ENCODE measurements at regions not wholly inside any gene's neighbourhood (a gene's known extent, or its start where the extent isn't known, plus 50 kb on each side); places are given as distances from the start of the nearest gene placed in this dataset.

DNA sequence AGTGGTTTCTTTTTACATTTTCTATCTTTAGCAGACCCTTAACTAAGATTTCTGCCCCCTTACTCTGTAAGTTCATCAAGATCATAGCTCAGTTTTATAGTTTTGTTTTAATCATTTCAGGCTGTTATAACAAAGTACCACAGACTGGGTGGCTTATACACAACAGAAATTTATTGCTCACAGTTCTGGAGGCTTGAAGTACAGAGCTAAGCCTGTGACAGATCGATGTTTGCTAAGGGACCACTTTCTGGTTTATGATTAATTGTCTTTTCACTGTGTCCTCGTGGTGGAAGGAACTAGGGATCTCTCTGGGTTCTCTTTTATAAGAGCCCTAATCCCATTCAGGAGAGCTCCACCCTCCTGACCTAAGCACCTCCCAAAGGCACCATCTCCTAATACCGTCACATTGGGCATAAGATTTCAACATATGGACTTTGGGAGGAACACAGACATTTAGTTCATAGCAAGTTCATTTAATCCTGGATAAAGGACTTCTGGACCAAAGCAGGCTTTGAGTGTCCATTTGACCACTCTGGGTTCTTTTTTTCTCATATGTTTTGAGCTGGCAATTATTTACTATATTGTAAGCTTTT, 137.0 kb upstream of the IL15 start:
- Mint-ChIP-seq H3K4me3 (no peak overlapping the region), H3K36me3 (ENCODE audit: insufficient read depth in 2 of 2) (no peaks in the 10 kb centered on the region), H3K4me1 (ENCODE audit: low read depth) (no peaks in the 10 kb centered on the region), H3K27me3 (ENCODE audit: low read depth) (no peaks in the 10 kb centered on the region), H3K27ac (no peak overlapping the region), H3K9me3 (peaks cover 1 to 2% of the 10 kb centered on the region in 2 donors)
- no peak for DNase-seq
- no peak for ATAC-seq (replicated peaks in 1 of 2)

DNA sequence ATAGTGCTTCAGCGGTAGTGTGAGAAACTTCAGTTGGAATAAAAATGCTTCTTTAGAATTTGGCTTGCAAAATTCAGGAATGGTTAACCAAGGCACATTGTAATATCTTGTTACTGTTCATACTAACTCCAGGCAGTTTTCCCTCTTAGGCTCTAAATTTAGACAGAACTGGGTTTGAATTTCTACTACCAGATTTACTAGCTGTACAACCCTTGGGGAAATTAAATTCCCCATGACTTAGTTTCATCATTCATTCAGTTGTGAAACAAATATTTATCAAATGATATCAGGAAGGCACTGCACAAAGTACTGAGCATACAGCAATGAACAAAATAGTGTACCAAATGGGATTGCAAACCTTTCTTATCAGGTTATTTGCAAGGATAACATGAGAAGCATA, 135.0 kb upstream of the IL15 start:
- DNase-seq (no peak), ATAC-seq (replicated peaks in 1 of 2) (no peak)
- H3K27me3 Mint-ChIP-seq (ENCODE audit: low read depth): no peaks in the 10 kb centered on the region
- no peak overlapping the region for H3K27ac Mint-ChIP-seq
- no peaks in the 10 kb centered on the region for H3K36me3 Mint-ChIP-seq (ENCODE audit: insufficient read depth in 2 of 2)
- H3K9me3 Mint-ChIP-seq: peaks cover 0 to 1% of the 10 kb centered on the region in 2 donors
- H3K4me1 Mint-ChIP-seq (ENCODE audit: low read depth): no peaks in the 10 kb centered on the region
- H3K4me3 Mint-ChIP-seq: no peak overlapping the region

DNA sequence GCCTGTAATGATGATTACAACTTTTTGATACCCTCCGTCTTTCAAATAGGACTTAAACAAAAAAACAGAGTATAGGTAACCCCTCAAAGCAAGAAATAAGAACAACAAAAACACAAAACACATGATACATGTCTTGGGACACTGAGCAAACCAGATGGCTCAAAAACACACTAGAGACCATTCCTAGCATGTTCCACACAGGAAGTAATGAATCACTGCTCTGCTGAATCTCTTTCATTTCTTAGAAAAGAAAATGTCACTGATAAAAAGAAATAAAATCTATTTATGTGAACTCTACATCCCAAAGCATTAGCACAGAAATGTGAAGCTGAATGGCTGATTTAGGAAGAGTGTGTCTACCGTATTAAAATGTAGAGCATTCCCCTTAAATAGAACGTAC, 134.5 kb upstream of the IL15 start:
- no peaks in the 10 kb centered on the region for H3K27me3 Mint-ChIP-seq (ENCODE audit: low read depth)
- peaks cover 0 to 1% of the 10 kb centered on the region in 2 donors for H3K9me3 Mint-ChIP-seq
- ATAC-seq (replicated peaks in 1 of 2) (no peak), DNase-seq (no peak)
- no peak overlapping the region for H3K4me3 Mint-ChIP-seq
- H3K36me3 Mint-ChIP-seq (ENCODE audit: insufficient read depth in 2 of 2): no peaks in the 10 kb centered on the region
- no peak overlapping the region for H3K27ac Mint-ChIP-seq
- no peaks in the 10 kb centered on the region for H3K4me1 Mint-ChIP-seq (ENCODE audit: low read depth)

DNA sequence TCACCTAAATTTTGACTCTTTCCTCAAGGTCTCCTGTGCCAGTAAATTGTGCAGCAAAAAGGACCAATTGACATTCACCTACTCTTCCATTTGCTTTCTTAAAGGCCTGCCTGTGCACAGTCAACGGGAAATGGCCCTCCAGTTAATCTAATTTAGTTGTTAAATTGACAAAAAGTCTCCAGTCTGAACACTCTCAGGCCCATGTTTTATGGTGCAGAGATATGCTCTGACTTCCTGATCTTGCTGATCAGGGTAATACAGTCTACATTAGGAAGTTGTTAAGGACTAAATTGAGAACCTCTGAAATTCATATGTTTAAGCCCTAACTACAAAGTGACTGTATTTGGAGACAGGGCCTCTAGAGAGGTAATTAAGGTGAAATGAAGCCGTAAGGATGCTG, 133.6 kb upstream of the IL15 start:
- Mint-ChIP-seq H3K9me3 (peaks cover 0 to 1% of the 10 kb centered on the region in 2 donors), H3K4me1 (ENCODE audit: low read depth) (no peaks in the 10 kb centered on the region), H3K27me3 (ENCODE audit: low read depth) (no peaks in the 10 kb centered on the region)

DNA sequence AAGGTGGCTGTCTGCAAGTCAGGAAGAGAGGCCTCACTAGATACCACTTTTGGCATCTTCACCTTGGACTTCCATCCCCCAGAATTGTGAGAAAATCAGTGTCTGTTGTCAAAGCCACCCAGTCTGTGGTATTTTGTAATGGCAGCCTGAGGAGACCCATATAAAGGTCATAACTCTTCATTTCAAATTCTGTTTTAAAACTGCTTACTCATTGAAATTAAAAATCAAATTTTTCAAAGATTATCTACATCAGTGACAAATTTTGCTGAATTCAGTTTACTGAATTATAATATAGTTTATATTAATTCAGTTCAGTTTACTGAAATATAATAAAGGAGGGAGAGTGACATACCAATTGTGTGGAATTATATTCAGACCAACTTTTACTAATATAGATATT, 133.1 kb upstream of the IL15 start:
- no peaks in the 10 kb centered on the region for H3K27me3 Mint-ChIP-seq (ENCODE audit: low read depth)
- no peaks in the 10 kb centered on the region for H3K4me1 Mint-ChIP-seq (ENCODE audit: low read depth)
- H3K4me3 Mint-ChIP-seq: no peak overlapping the region
- H3K27ac Mint-ChIP-seq: no peak overlapping the region
- ATAC-seq (replicated peaks in 1 of 2) (no peak), DNase-seq (no peak)
- H3K36me3 Mint-ChIP-seq (ENCODE audit: insufficient read depth in 2 of 2): no peaks in the 10 kb centered on the region
- peaks cover 0 to 3% of the 10 kb centered on the region in 2 donors for H3K9me3 Mint-ChIP-seq

More for the DNA sequence above, 133.6 kb upstream of the IL15 start:
- Mint-ChIP-seq H3K27ac (no peak overlapping the region), H3K36me3 (ENCODE audit: insufficient read depth in 2 of 2) (no peaks in the 10 kb centered on the region), H3K4me3 (no peak overlapping the region)
- DNase-seq (no peak), ATAC-seq (replicated peaks in 1 of 2) (no peak)

DNA sequence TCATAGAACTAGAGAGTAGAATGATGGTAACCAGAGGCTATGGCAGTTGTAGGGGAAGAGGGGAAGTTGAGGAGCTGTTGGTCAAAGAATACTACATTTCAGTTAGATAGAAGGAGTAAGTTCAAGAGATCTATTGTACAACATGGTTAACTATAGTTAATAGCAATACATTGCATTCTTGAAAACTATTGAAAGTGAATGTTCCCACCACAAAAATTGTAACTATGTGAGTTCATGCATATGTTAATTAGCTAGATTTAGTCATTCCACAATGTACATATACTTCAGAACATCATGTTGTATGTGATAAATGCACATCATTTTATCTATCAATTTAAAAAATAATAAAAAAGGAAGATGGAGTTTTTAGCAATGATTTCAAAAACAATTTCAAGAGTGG, 125.3 kb upstream of the IL15 start:
- H3K4me1 Mint-ChIP-seq (ENCODE audit: low read depth): no peaks in the 10 kb centered on the region
- no peak overlapping the region for H3K4me3 Mint-ChIP-seq
- H3K36me3 Mint-ChIP-seq (ENCODE audit: insufficient read depth in 2 of 2): no peaks in the 10 kb centered on the region
- H3K9me3 Mint-ChIP-seq: peaks cover 5 to 6% of the 10 kb centered on the region in 2 donors
- DNase-seq (no peak), ATAC-seq (replicated peaks in 1 of 2) (no peak)
- no peak overlapping the region for H3K27ac Mint-ChIP-seq
- no peaks in the 10 kb centered on the region for H3K27me3 Mint-ChIP-seq (ENCODE audit: low read depth)

DNA sequence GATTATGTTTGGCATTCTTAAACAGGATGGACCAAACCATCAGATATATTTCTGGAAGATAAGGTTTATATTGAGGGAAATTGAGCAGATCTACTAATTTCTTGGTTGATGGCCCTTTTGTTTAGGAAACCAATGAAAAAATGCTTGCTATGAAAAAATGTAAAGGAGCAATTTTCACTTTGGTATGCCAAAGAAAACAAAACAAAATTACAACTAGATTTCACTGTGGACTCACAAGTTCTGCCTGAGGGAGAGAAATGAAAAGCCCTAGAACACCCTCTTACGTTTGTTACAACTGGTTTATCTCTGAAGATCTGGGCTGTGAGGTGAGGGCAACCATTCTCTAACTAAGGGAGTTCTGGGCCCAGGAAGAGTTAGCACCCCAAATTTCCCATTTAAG, 122.5 kb upstream of the IL15 start:
- no peak for DNase-seq
- Mint-ChIP-seq H3K27me3 (ENCODE audit: low read depth) (no peaks in the 10 kb centered on the region), H3K9me3 (peaks cover 3% of the 10 kb centered on the region in 2 donors), H3K36me3 (ENCODE audit: insufficient read depth in 2 of 2) (no peaks in the 10 kb centered on the region), H3K4me3 (no peak overlapping the region), H3K27ac (no peak overlapping the region), H3K4me1 (ENCODE audit: low read depth) (no peaks in the 10 kb centered on the region)
- ATAC-seq (replicated peaks in 1 of 2): no peak

DNA sequence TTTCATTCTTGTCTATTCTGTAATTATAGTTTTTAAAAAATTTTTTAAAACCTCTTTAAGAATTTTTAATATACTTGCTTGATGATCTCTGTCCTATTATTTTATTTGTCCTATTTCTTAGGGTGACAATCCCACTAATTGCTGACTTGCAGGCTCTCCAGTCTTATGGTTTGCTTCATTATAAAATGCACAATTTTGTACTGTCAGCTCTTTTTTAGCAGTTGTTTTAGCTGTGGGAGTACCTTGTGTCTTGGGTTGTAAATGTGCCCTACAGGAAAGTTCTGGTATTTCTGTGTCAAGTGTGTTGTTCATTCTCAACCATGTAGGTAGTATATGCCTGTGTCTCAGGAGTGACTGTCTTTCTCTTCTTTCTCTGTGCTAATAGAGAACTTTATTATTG, 118.2 kb upstream of the IL15 start:
- DNase-seq (no peak), ATAC-seq (replicated peaks in 1 of 2) (no peak)
- H3K36me3 Mint-ChIP-seq (ENCODE audit: insufficient read depth in 2 of 2): no peaks in the 10 kb centered on the region
- H3K9me3 Mint-ChIP-seq: no peaks in the 10 kb centered on the region
- H3K27ac Mint-ChIP-seq: no peak overlapping the region
- H3K27me3 Mint-ChIP-seq (ENCODE audit: low read depth): no peaks in the 10 kb centered on the region
- H3K4me3 Mint-ChIP-seq: no peak overlapping the region
- H3K4me1 Mint-ChIP-seq (ENCODE audit: low read depth): no peaks in the 10 kb centered on the region

DNA sequence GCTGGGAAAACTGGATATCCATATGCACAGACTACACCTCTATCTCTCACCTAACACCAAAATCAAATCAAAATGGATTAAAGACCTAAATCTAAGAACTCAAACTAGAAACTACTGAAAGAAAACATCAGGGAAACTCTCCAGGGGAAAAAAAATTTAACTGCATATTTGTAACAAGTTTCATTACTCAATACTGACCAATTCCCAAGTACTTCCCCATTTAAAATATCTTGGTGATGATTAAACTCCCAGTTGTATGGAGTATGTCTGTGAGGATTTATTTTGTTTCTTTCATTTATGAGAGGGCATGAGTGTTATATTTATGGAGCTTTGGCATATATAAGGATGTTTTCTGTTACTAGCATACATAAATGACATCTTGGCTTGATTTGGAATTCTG, 112.3 kb upstream of the IL15 start:
- no peaks in the 10 kb centered on the region for H3K36me3 Mint-ChIP-seq (ENCODE audit: insufficient read depth in 2 of 2)
- no peak overlapping the region for H3K4me3 Mint-ChIP-seq
- ATAC-seq (replicated peaks in 1 of 2): no peak
- no peak overlapping the region for H3K27ac Mint-ChIP-seq
- no peaks in the 10 kb centered on the region for H3K27me3 Mint-ChIP-seq (ENCODE audit: low read depth)
- H3K4me1 Mint-ChIP-seq (ENCODE audit: low read depth): no peaks in the 10 kb centered on the region
- DNase-seq: no peak
- peaks cover 0 to 2% of the 10 kb centered on the region in 2 donors for H3K9me3 Mint-ChIP-seq

DNA sequence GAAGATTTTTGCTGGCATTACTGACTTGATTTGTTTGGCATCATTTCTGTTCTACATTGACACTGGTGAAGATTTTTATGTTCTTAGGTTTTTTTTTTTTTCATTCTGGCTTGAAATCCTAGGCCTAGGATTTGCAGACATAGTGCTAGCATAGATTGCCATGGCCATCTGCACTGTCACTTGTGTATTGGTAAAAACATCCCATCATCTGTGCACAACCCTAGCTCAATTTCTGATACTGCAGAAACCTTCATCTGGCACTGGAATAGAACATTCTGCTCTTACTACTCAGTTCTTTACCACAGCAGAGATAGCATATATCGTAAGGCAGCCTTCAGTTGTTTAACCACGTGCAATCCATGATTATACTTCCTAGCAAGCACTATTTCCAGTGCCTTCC, 111.5 kb upstream of the IL15 start:
- peaks cover 0 to 3% of the 10 kb centered on the region in 2 donors for H3K9me3 Mint-ChIP-seq
- DNase-seq (no peak), ATAC-seq (replicated peaks in 1 of 2) (no peak)
- no peaks in the 10 kb centered on the region for H3K27me3 Mint-ChIP-seq (ENCODE audit: low read depth)
- no peak overlapping the region for H3K4me3 Mint-ChIP-seq
- no peaks in the 10 kb centered on the region for H3K36me3 Mint-ChIP-seq (ENCODE audit: insufficient read depth in 2 of 2)
- no peaks in the 10 kb centered on the region for H3K4me1 Mint-ChIP-seq (ENCODE audit: low read depth)
- peak overlapping the region; percentile 58 for H3K27ac Mint-ChIP-seq

DNA sequence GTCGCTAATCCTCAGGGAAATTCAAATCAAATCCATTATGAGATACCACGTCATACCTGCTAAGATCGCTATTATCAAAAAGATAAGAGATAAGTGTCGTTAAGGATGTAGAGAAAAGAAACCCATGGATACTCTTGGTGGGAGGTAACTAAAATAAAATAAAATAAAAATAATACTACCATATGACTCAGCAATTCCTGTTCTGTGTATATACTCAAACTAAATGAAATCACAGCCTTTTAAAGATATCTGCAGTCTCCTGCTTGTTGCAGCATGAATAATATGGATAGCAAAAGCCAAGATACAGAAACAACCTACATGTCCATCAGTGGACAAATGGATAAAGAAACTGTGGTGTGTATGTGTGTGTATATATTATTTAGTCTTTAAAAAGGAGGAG, 105.8 kb upstream of the IL15 start:
- DNase-seq (no peak), ATAC-seq (replicated peaks in 1 of 2) (no peak)
- no peak overlapping the region for H3K4me3 Mint-ChIP-seq
- peaks cover 2 to 6% of the 10 kb centered on the region in 2 donors for H3K9me3 Mint-ChIP-seq
- no peaks in the 10 kb centered on the region for H3K4me1 Mint-ChIP-seq (ENCODE audit: low read depth)
- H3K27ac Mint-ChIP-seq: no peak overlapping the region
- H3K27me3 Mint-ChIP-seq (ENCODE audit: low read depth): no peaks in the 10 kb centered on the region
- H3K36me3 Mint-ChIP-seq (ENCODE audit: insufficient read depth in 2 of 2): no peaks in the 10 kb centered on the region

DNA sequence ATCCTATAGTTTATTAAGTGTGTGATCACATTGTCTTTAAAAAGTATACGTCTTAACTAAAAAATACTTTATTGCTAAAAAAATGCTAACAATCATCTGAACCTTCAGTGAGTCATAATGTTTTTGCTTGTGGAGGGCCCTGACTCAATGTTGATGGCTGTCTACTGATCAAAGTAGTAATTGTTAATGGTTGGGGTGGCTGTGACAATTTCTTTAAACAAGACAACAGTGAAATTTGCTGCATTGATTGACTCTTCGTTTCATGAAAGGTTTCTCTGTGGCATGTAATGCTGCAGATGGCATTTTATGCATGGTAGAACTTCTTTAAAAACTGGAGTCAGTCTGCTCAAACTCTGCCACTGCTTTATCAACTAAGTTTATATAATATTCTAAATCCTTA, 101.4 kb upstream of the IL15 start:
- no peak overlapping the region for H3K27ac Mint-ChIP-seq
- H3K9me3 Mint-ChIP-seq: peaks cover 4 to 7% of the 10 kb centered on the region in 2 donors
- no peaks in the 10 kb centered on the region for H3K36me3 Mint-ChIP-seq (ENCODE audit: insufficient read depth in 2 of 2)
- H3K27me3 Mint-ChIP-seq (ENCODE audit: low read depth): no peaks in the 10 kb centered on the region
- no peak overlapping the region for H3K4me3 Mint-ChIP-seq
- ATAC-seq (replicated peaks in 1 of 2): no peak
- no peak for DNase-seq
- no peaks in the 10 kb centered on the region for H3K4me1 Mint-ChIP-seq (ENCODE audit: low read depth)

DNA sequence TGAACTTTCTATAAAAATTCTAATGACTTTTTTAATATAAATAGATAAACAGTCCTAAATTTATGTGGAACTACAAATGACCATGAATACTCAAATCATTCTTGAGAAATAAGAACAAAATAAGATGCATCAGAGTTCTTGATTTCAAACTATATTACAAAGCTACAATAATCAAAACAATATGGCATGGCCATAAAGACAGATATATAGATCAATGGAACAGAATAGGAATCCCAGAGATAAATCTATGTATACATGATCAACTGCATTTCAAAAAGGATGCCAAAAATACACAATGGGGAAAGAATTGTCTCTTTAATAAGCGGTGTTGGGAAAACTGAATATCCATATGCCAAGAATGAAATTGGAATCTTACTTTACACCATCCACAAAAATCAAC, 98.4 kb upstream of the IL15 start:
- no peaks in the 10 kb centered on the region for H3K36me3 Mint-ChIP-seq (ENCODE audit: insufficient read depth in 2 of 2)
- peaks cover 2 to 7% of the 10 kb centered on the region in 2 donors for H3K9me3 Mint-ChIP-seq
- no peak overlapping the region for H3K27ac Mint-ChIP-seq
- no peaks in the 10 kb centered on the region for H3K27me3 Mint-ChIP-seq (ENCODE audit: low read depth)
- H3K4me3 Mint-ChIP-seq: no peak overlapping the region
- ATAC-seq (replicated peaks in 1 of 2) (no peak), DNase-seq (no peak)
- no peaks in the 10 kb centered on the region for H3K4me1 Mint-ChIP-seq (ENCODE audit: low read depth)

DNA sequence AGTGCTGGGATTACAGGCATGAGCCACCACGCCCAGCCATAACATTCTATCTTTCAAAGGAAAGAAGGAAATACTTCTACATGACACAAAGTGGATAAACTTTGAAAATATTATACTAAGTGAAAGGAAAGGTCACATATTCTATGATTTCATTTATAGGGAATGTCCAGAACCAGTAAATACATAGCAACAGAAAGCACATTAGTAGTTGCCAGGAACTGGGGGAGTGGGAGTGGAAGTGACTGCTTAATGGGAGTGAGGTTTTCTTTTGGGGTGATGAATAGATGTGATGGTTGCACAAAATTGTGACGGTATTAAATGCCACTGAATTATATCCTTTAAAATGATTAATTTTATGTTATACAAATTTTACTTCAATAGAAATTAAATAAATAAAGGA, 95.7 kb upstream of the IL15 start:
- no peak for DNase-seq
- peaks cover 2 to 4% of the 10 kb centered on the region in 2 donors for H3K9me3 Mint-ChIP-seq
- H3K4me1 Mint-ChIP-seq (ENCODE audit: low read depth): no peaks in the 10 kb centered on the region
- no peaks in the 10 kb centered on the region for H3K36me3 Mint-ChIP-seq (ENCODE audit: insufficient read depth in 2 of 2)
- H3K27me3 Mint-ChIP-seq (ENCODE audit: low read depth): no peaks in the 10 kb centered on the region
- ATAC-seq (replicated peaks in 1 of 2): no peak
- H3K27ac Mint-ChIP-seq: no peak overlapping the region
- H3K4me3 Mint-ChIP-seq: no peak overlapping the region
